WTC11 (cell line): ENCODE measurements at regions not wholly inside any gene's neighbourhood (a gene's known extent, or its start where the extent isn't known, plus 50 kb on each side); places are given as distances from the start of the nearest gene placed in this dataset.

ENCODE experiments used
- ATAC-seq: fragments of 200-7000 bp; cut with Tn5 transposase; 2 replicates; pipeline ENCODE4 v1.10.0; 2021; ENCODE audit warnings: mild to moderate bottlenecking, moderate library complexity
- CTCF ChIA-PET: fragments of 300-600 bp; sonication (Branson Sonifier 250); formaldehyde crosslinking; loops from one replicate; lab custom pipeline; 2021; ENCODE audit warnings: antibody characterized with exemption; lab: Charles Lee
- POLR2A ChIA-PET: fragments of 350-600 bp; sonication (Branson Sonifier 250); formaldehyde crosslinking; loops from one replicate; lab custom pipeline; 2021; ENCODE audit warnings: antibody characterized with exemption; lab: Charles Lee
- DNase-seq: peaks from one replicate; pipeline ENCODE4 v3.0.0; 2021; ENCODE audit warnings: low spot score
- H3K27ac Mint-ChIP-seq: 2 replicates; pipeline ENCODE4 v1.8.0; 2021; ENCODE audit warnings: mixed read lengths
- H3K27me3 Mint-ChIP-seq: 2 replicates; pipeline ENCODE4 v1.8.0; 2021; ENCODE audit warnings: low read depth, mild to moderate bottlenecking, moderate library complexity, mixed read lengths
- H3K36me3 Mint-ChIP-seq: 2 replicates; pipeline ENCODE4 v1.8.0; 2021; ENCODE audit warnings: mixed read lengths
- H3K4me1 Mint-ChIP-seq: 2 replicates; pipeline ENCODE4 v1.8.0; 2022; ENCODE audit warnings: mixed read lengths
- H3K4me3 Mint-ChIP-seq: 2 replicates; pipeline ENCODE4 v1.8.0; 2021; ENCODE audit warnings: mild to moderate bottlenecking, moderate library complexity, mixed read lengths
- H3K9me3 Mint-ChIP-seq: 2 replicates; pipeline ENCODE4 v1.8.0; 2021; ENCODE audit warnings: mixed read lengths
- ATF6 ChIP-seq: sonication (generic); formaldehyde crosslinking; IDR thresholded peaks from 2 replicates; pipeline ENCODE4 v1.8.1; 2023; ENCODE audit warnings: mild to moderate bottlenecking, missing genetic modification reagents
- CREB1 ChIP-seq: sonication (generic); formaldehyde crosslinking; IDR thresholded peaks from 2 replicates; pipeline ENCODE4 v1.8.0; 2023; ENCODE audit warnings: mild to moderate bottlenecking, missing genetic modification reagents
- FOXP4 ChIP-seq: sonication (generic); formaldehyde crosslinking; IDR thresholded peaks from 2 replicates; pipeline ENCODE4 v1.8.0; 2022; ENCODE audit warnings: mild to moderate bottlenecking, missing genetic modification reagents
- GABPB1 ChIP-seq: sonication (generic); formaldehyde crosslinking; IDR thresholded peaks from 2 replicates; pipeline ENCODE4 v1.8.1; 2023; ENCODE audit warnings: mild to moderate bottlenecking, missing genetic modification reagents
- JUN ChIP-seq: sonication (generic); formaldehyde crosslinking; IDR thresholded peaks from 2 replicates; pipeline ENCODE4 v1.8.0; 2023; ENCODE audit warnings: mild to moderate bottlenecking, missing genetic modification reagents
- MYBL2 ChIP-seq: sonication (generic); formaldehyde crosslinking; IDR thresholded peaks from 2 replicates; pipeline ENCODE4 v1.8.1; 2023; ENCODE audit warnings: mild to moderate bottlenecking, moderate library complexity, missing genetic modification reagents
- NFATC4 ChIP-seq: fragments of 250-450 bp; sonication (Bioruptor Pico); IDR thresholded peaks from 2 replicates; pipeline ENCODE4 v1.9.0; 2021; ENCODE audit warnings: mild to moderate bottlenecking
- PRRX2 ChIP-seq: fragments of 250-450 bp; sonication (Bioruptor Pico); IDR thresholded peaks from 2 replicates; pipeline ENCODE4 v1.8.0; 2021; ENCODE audit warnings: mild to moderate bottlenecking
- TEAD4 ChIP-seq: sonication (generic); formaldehyde crosslinking; IDR thresholded peaks from 2 replicates; pipeline ENCODE4 v1.8.0; 2022; ENCODE audit warnings: mild to moderate bottlenecking, missing genetic modification reagents
- ZNF232 ChIP-seq: sonication (generic); formaldehyde crosslinking; IDR thresholded peaks from 2 replicates; pipeline ENCODE4 v1.8.0; 2022; ENCODE audit warnings: mild to moderate bottlenecking, missing genetic modification reagents
- ZNF512 ChIP-seq: sonication (generic); formaldehyde crosslinking; IDR thresholded peaks from 2 replicates; pipeline ENCODE4 v1.8.1; 2022; ENCODE audit warnings: missing genetic modification reagents, borderline replicate concordance
- TF ChIP-seq, protein P1 (sequence below): sonication (generic); formaldehyde crosslinking; IDR thresholded peaks from 2 replicates; pipeline ENCODE4 v1.8.0; 2022; ENCODE audit warnings: missing genetic modification reagents
- TF ChIP-seq, protein P2 (sequence below): sonication (generic); formaldehyde crosslinking; IDR thresholded peaks from 2 replicates; pipeline ENCODE4 v1.8.1; 2023; ENCODE audit warnings: mild to moderate bottlenecking, missing genetic modification reagents, borderline replicate concordance
- TF ChIP-seq, protein P3 (sequence below): sonication (generic); formaldehyde crosslinking; IDR thresholded peaks from 2 replicates; pipeline ENCODE4 v1.8.1; 2022; ENCODE audit warnings: low read depth, mild to moderate bottlenecking, moderate library complexity, missing genetic modification reagents, borderline replicate concordance
- TF ChIP-seq, protein P4 (sequence below): sonication (generic); formaldehyde crosslinking; IDR thresholded peaks from 2 replicates; pipeline ENCODE4 v1.8.1; 2022; ENCODE audit warnings: mild to moderate bottlenecking, moderate library complexity, missing genetic modification reagents

- ATAC-seq (no peak), DNase-seq (no peak)
- peaks cover 18% of the 10 kb centered on the region for H3K9me3 Mint-ChIP-seq
- no peak overlapping the region for H3K27ac Mint-ChIP-seq
- H3K4me3 Mint-ChIP-seq: no peak overlapping the region
- H3K36me3 Mint-ChIP-seq: peaks cover 10% of the 10 kb centered on the region
- no peak for TF ChIP-seq MYBL2 (CRISPR knock-in tag)
- TF ChIP-seq, protein P1, sequence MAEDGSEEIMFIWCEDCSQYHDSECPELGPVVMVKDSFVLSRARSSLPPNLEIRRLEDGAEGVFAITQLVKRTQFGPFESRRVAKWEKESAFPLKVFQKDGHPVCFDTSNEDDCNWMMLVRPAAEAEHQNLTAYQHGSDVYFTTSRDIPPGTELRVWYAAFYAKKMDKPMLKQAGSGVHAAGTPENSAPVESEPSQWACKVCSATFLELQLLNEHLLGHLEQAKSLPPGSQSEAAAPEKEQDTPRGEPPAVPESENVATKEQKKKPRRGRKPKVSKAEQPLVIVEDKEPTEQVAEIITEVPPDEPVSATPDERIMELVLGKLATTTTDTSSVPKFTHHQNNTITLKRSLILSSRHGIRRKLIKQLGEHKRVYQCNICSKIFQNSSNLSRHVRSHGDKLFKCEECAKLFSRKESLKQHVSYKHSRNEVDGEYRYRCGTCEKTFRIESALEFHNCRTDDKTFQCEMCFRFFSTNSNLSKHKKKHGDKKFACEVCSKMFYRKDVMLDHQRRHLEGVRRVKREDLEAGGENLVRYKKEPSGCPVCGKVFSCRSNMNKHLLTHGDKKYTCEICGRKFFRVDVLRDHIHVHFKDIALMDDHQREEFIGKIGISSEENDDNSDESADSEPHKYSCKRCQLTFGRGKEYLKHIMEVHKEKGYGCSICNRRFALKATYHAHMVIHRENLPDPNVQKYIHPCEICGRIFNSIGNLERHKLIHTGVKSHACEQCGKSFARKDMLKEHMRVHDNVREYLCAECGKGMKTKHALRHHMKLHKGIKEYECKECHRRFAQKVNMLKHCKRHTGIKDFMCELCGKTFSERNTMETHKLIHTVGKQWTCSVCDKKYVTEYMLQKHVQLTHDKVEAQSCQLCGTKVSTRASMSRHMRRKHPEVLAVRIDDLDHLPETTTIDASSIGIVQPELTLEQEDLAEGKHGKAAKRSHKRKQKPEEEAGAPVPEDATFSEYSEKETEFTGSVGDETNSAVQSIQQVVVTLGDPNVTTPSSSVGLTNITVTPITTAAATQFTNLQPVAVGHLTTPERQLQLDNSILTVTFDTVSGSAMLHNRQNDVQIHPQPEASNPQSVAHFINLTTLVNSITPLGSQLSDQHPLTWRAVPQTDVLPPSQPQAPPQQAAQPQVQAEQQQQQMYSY (CRISPR knock-in tag): no peak
- TF ChIP-seq, protein P2, sequence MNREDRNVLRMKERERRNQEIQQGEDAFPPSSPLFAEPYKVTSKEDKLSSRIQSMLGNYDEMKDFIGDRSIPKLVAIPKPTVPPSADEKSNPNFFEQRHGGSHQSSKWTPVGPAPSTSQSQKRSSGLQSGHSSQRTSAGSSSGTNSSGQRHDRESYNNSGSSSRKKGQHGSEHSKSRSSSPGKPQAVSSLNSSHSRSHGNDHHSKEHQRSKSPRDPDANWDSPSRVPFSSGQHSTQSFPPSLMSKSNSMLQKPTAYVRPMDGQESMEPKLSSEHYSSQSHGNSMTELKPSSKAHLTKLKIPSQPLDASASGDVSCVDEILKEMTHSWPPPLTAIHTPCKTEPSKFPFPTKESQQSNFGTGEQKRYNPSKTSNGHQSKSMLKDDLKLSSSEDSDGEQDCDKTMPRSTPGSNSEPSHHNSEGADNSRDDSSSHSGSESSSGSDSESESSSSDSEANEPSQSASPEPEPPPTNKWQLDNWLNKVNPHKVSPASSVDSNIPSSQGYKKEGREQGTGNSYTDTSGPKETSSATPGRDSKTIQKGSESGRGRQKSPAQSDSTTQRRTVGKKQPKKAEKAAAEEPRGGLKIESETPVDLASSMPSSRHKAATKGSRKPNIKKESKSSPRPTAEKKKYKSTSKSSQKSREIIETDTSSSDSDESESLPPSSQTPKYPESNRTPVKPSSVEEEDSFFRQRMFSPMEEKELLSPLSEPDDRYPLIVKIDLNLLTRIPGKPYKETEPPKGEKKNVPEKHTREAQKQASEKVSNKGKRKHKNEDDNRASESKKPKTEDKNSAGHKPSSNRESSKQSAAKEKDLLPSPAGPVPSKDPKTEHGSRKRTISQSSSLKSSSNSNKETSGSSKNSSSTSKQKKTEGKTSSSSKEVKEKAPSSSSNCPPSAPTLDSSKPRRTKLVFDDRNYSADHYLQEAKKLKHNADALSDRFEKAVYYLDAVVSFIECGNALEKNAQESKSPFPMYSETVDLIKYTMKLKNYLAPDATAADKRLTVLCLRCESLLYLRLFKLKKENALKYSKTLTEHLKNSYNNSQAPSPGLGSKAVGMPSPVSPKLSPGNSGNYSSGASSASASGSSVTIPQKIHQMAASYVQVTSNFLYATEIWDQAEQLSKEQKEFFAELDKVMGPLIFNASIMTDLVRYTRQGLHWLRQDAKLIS (CRISPR knock-in tag): no peak
- no peak for TF ChIP-seq ATF6 (CRISPR knock-in tag)
- TF ChIP-seq TEAD4: no peak
- no peak for TF ChIP-seq PRRX2 (CRISPR knock-in tag)
- no peak for TF ChIP-seq GABPB1 (CRISPR knock-in tag)
- TF ChIP-seq JUN (CRISPR knock-in tag): no peak
- no peak for TF ChIP-seq ZNF512
- no peak for TF ChIP-seq ZNF232 (CRISPR knock-in tag)
- no peak for TF ChIP-seq CREB1
- TF ChIP-seq, protein P3, sequence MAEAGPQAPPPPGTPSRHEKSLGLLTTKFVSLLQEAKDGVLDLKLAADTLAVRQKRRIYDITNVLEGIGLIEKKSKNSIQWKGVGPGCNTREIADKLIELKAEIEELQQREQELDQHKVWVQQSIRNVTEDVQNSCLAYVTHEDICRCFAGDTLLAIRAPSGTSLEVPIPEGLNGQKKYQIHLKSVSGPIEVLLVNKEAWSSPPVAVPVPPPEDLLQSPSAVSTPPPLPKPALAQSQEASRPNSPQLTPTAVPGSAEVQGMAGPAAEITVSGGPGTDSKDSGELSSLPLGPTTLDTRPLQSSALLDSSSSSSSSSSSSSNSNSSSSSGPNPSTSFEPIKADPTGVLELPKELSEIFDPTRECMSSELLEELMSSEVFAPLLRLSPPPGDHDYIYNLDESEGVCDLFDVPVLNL: no peak
- TF ChIP-seq, protein P4, sequence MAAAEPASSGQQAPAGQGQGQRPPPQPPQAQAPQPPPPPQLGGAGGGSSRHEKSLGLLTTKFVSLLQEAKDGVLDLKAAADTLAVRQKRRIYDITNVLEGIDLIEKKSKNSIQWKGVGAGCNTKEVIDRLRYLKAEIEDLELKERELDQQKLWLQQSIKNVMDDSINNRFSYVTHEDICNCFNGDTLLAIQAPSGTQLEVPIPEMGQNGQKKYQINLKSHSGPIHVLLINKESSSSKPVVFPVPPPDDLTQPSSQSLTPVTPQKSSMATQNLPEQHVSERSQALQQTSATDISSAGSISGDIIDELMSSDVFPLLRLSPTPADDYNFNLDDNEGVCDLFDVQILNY (CRISPR knock-in tag): no peak
- TF ChIP-seq NFATC4 (CRISPR knock-in tag): no peak
- TF ChIP-seq FOXP4: no peak
- CTCF ChIA-PET: interaction anchor here (1.7 kb wide), 1 partner anchor 255 kb away, joined by 5 read pairs; no protein-coding TSS in a partner anchor
- no peaks in the 10 kb centered on the region for H3K27me3 Mint-ChIP-seq
- POLR2A ChIA-PET: no interaction called here
- peaks cover 41% of the 10 kb centered on the region for H3K4me1 Mint-ChIP-seq
Observed at GRCh38 chr12:107386569-107386968, 293.2 kb upstream of the CRY1 start.
